Left ventricle myocardium inferior (tissue), 1 donor: ENCODE measurements at regions not wholly inside any gene's neighbourhood (a gene's known extent, or its start where the extent isn't known, plus 50 kb on each side); places are given as distances from the start of the nearest gene placed in this dataset.

Experiments
- DNase-seq: peaks from one replicate; pipeline ENCODE4 v3.0.0-alpha.2; 2020
- H3K27ac ChIP-seq: fragments of 200-600 bp; replicated peaks from 2 replicates; pipeline ENCODE4 v1.8.0; 2021
- H3K27me3 ChIP-seq: fragments of 200-600 bp; 2 replicates; pipeline ENCODE4 v1.8.0; 2021; ENCODE audit warnings: low read depth
- H3K36me3 ChIP-seq: fragments of 200-600 bp; 2 replicates; pipeline ENCODE4 v1.8.0; 2021
- H3K4me1 ChIP-seq: fragments of 200-600 bp; 2 replicates; pipeline ENCODE4 v1.8.0; 2021
- H3K4me3 ChIP-seq: fragments of 200-600 bp; 2 replicates; pipeline ENCODE4 v1.8.0; 2021; ENCODE audit warnings: mild to moderate bottlenecking, moderate library complexity
- H3K9me3 ChIP-seq: fragments of 200-600 bp; replicated peaks from 2 replicates; pipeline ENCODE4 v1.8.0; 2021
- intact Hi-C: fragments of 100-400 bp; cut with micrococcal nuclease; formaldehyde crosslinking; loops from one replicate; pipeline ENCODE4 v1.11.0; 2022
- TF ChIP-seq, protein P1 (sequence below): fragments of 200-600 bp; IDR thresholded peaks from 2 replicates; pipeline ENCODE4 v1.8.0; 2021; ENCODE audit warnings: antibody characterized with exemption, mild to moderate bottlenecking, borderline replicate concordance
- donor health status: DM: no; HTN: yes; CAD: no; lungs with severe emphysema.

DNA sequence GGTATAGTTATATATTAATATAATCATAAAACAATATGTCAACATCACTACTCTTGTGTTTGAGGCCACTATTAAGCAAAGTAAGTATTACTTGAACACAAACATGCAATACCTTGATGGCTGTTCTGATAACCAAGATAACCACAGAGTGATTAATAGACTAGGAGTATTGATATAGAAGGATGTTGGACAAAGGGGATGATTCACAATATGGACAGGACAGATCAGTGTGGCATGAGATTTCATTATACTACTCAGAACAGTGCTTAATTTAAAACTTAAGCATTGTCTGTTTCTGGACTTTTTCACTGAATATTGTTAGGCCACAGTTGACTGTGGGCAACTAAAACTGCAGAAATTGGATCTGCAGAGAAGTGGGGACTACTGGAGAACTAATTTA is 384.2 kb downstream of the SLITRK1 start:
- no peak overlapping the region for H3K27ac ChIP-seq
- no peaks in the 10 kb centered on the region for H3K9me3 ChIP-seq
- intact Hi-C loops = no loop called here
- DNase-seq = no peak
- TF ChIP-seq, protein P1, sequence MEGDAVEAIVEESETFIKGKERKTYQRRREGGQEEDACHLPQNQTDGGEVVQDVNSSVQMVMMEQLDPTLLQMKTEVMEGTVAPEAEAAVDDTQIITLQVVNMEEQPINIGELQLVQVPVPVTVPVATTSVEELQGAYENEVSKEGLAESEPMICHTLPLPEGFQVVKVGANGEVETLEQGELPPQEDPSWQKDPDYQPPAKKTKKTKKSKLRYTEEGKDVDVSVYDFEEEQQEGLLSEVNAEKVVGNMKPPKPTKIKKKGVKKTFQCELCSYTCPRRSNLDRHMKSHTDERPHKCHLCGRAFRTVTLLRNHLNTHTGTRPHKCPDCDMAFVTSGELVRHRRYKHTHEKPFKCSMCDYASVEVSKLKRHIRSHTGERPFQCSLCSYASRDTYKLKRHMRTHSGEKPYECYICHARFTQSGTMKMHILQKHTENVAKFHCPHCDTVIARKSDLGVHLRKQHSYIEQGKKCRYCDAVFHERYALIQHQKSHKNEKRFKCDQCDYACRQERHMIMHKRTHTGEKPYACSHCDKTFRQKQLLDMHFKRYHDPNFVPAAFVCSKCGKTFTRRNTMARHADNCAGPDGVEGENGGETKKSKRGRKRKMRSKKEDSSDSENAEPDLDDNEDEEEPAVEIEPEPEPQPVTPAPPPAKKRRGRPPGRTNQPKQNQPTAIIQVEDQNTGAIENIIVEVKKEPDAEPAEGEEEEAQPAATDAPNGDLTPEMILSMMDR = no peak
- no peaks in the 10 kb centered on the region for H3K27me3 ChIP-seq
- no peaks in the 10 kb centered on the region for H3K36me3 ChIP-seq
- no peak overlapping the region for H3K4me3 ChIP-seq
- no peaks in the 10 kb centered on the region for H3K4me1 ChIP-seq

DNA sequence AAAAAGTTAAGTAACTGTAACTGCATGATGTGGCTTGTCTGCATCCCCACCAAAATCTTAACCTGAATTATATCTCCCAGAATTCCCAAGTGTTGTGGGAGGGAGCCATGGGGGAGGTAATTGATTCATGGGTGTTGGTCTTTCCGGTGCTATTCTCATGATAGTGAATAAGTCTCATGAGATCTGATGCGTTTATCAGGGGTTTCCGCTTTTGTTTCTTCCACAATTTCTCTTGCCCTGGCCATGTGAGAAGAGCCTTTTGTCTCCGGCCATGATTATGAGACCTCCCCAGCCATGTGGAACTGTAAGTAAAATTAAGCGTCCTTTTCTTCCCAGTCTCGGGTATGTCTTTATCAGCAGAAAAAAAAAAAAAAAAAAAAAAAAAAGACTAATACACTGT is 385.8 kb downstream of the SLITRK1 start:
- TF ChIP-seq, protein P1 = no peak
- no peak for DNase-seq
- intact Hi-C loops = no loop called here
- Histone ChIP-seq H3K36me3 (no peaks in the 10 kb centered on the region), H3K4me3 (no peak overlapping the region), H3K27me3 (no peaks in the 10 kb centered on the region), H3K9me3 (no peaks in the 10 kb centered on the region), H3K4me1 (no peaks in the 10 kb centered on the region), H3K27ac (no peak overlapping the region)

DNA sequence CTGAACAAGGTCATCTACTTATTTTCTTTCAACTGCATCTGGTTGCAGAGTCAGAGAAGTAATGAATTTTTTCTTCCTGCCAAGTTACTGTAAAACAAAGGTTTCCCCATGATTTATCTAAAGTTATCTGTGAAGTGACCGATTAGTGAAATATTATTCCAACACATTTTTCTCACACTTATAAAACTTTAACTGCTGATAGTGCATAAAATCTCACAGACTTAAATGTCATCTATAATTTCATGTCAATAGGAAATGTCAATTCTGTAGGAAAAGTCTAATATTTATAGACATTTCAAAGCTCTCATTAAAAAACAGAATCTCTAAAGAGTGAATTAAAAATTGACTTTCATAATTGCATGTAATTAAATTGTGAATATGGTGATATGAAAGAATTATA is 397.2 kb downstream of the SLITRK1 start:
- Histone ChIP-seq H3K4me1 (no peaks in the 10 kb centered on the region), H3K4me3 (no peak overlapping the region), H3K27me3 (no peaks in the 10 kb centered on the region), H3K27ac (no peak overlapping the region), H3K36me3 (no peaks in the 10 kb centered on the region), H3K9me3 (no peaks in the 10 kb centered on the region)
- TF ChIP-seq, protein P1 = no peak
- intact Hi-C loops = no loop called here
- DNase-seq = no peak

DNA sequence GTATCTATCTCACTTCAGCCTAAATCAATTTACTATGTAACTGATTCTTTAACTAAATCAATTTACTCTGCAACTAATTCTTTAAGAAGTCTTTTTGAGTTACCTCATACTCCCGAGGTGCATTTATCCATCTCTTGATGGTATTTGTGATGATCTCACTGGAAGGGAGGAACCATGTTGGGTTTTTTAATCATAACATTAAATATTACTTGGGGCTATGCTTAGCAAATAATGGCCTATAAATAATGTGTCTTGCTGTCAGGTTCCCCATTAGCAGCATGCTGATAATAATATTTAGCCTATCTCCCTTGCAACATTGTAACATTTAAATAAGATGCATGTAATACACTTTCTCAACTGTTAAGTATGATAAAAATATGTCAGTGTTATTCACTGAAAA is 411.3 kb downstream of the SLITRK1 start:
- Histone ChIP-seq H3K9me3 (peaks cover 15% of the 10 kb centered on the region), H3K27me3 (no peaks in the 10 kb centered on the region), H3K4me1 (no peaks in the 10 kb centered on the region), H3K4me3 (no peak overlapping the region), H3K36me3 (no peaks in the 10 kb centered on the region), H3K27ac (no peak overlapping the region)
- TF ChIP-seq, protein P1 = no peak
- intact Hi-C loops = no loop called here
- DNase-seq = no peak

DNA sequence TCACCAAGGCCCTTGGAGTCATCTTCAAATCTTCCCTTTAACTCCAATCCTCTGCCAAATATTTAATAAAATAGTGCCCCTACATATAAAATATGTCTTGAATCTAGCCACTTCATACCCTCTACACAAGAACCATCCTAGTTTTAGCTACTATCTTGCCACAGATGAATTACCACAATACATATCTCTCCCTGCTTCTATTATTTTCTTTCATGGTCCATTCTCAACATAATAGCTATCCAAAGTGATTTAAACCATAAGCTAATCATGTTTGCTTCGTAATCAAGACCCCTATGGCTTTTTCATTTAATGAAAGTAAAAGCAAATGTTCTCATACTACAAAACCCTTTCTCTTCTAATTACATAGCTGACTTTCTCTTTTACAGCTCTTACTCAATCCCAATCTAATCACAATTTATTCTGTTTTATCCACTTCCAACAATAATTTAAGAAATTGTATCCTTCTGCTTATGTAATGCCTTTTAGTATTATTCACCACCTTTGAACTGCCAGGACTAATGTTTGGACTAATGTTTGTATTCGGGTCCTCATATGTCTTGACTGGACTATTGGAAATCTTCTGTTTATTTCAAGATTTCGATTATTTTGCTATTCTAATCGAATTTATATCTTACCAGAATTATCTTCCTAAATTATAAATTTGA is 412.0 kb downstream of the SLITRK1 start:
- H3K27me3 ChIP-seq = no peaks in the 10 kb centered on the region
- intact Hi-C loops = no loop called here
- no peak overlapping the region for H3K27ac ChIP-seq
- no peak for DNase-seq
- peaks cover 15% of the 10 kb centered on the region for H3K9me3 ChIP-seq
- no peaks in the 10 kb centered on the region for H3K36me3 ChIP-seq
- no peaks in the 10 kb centered on the region for H3K4me1 ChIP-seq
- no peak overlapping the region for H3K4me3 ChIP-seq
- TF ChIP-seq, protein P1 = no peak
